NCI-H1930 (cell line): ENCODE measurements at regions not wholly inside any gene's neighbourhood (a gene's known extent, or its start where the extent isn't known, plus 50 kb on each side); places are given as distances from the start of the nearest gene placed in this dataset.

ENCODE experiments used
- DNase-seq, 2 experiments: peaks; one replicate each; lab custom pipeline; 2025; lab: John Stamatoyannopoulos, UW

- no peak for DNase-seq
Observed at GRCh38 chr4:163582703-163583102, 88.2 kb downstream of the TMA16 start.

GRCh38 chr4:163587867-163588266 lies 93.4 kb downstream of the TMA16 start:
- DNase-seq, result no peak

GRCh38 chr4:163588532-163588931 lies 94.0 kb downstream of the TMA16 start:
- DNase-seq, result peak; percentile 17 to 71

- DNase-seq, result no peak
Observed at GRCh38 chr4:163590103-163590502, 95.6 kb downstream of the TMA16 start.

DNA sequence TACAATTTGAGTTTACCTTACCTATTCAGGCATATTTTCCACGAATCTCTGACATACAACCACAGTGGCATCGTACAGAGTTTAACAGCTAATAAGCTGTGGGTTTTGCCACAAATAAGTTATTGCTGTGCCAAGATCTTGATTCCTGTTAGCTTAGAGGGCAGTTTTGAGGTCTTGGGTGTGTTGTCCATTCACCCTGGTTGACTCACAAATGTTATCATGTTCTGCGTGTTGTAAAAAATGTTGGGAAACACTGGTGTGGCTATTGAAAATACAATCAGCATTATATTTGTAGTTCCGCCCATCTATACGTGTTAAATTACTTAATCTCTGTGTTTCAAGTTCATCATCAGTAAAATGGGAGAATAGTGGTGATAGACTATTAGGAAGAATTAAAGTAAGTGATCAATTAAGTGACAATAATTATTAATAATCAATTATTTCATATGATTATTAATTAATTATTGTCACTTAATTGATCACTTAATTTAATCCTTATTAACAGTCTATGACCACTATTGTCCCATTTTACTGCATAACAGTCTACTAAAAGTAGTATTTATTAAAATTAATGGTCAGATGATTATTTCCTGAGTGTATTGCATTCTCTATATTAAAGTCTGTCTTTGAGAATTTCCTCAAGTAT lies 96.3 kb downstream of the TMA16 start:
- no peak for DNase-seq

GRCh38 chr4:163591614-163592020 lies 97.1 kb downstream of the TMA16 start:
- no peak for DNase-seq

GRCh38 chr4:163592212-163592611 lies 97.7 kb downstream of the TMA16 start:
- DNase-seq, result peak; percentile 45 to 69

GRCh38 chr4:163595580-163595979 lies 101.1 kb downstream of the TMA16 start:
- no peak for DNase-seq

- no peak for DNase-seq
Observed at GRCh38 chr4:163598028-163598427, 103.5 kb downstream of the TMA16 start.

GRCh38 chr4:163598489-163598888 lies 104.0 kb downstream of the TMA16 start:
- no peak for DNase-seq

DNA sequence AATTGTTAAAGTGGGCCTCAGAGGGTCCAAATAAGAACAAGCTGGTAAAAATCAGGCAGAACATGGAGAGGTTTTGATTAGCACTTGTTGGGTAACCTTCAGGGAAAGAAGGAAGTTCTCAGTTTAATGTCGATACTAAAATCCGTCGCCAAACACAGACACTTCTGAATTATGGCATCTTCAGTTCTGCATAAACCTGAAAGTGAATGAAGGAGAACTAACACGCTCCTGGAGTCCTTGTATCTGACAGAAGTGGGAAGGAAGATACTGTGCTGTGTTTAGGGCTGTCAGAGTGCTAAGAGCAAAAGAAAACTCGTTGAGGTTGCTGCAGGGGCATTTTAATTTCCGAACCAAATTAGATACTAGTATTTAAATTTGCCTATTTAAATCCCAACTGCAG lies 106.2 kb downstream of the TMA16 start:
- DNase-seq, result no peak

GRCh38 chr4:163603257-163603656 lies 108.8 kb downstream of the TMA16 start:
- DNase-seq, result no peak

- no peak for DNase-seq
Observed at GRCh38 chr4:163606896-163607691, 112.6 kb downstream of the TMA16 start.

DNA sequence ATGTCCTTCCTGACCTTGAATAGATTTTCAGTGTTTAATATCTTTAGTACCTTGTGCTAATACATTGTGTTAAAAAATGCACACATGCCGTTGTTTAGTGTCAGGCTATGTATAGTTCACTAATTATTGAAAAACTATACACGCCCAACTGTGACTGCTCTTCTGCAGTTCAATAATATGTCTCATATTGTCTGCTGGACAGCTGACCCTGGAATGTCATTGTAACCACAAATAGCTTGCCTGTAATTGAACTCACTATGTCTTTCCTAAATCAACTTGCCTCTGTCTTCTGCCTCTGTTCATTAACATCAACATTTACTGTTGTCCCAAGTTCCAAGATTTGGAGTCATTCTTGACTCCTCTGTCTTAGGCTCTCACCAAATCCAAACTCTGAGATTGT lies 114.5 kb downstream of the TMA16 start:
- DNase-seq, result no peak

DNA sequence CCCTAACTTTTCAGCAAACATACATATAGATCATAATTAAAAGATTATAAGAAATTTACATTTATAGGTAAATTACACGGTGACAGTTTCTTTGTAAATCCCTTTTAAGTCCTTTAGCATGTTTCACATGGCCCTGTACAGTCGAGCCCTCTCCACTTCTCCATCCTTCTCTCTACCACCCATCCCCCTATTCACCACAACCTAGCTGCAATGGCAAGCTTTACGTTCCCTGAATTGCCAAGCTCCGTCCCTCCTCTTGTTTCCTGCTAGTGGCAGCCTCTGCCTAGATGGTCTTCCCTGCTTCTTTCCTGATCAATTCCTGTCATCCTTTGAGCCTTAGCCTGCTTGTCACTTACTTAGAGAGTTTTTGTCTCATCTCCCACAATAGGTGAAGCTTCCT lies 116.2 kb downstream of the TMA16 start:
- DNase-seq, result no peak

- DNase-seq, result no peak
Observed at GRCh38 chr4:163611182-163611581, 116.7 kb downstream of the TMA16 start.

DNA sequence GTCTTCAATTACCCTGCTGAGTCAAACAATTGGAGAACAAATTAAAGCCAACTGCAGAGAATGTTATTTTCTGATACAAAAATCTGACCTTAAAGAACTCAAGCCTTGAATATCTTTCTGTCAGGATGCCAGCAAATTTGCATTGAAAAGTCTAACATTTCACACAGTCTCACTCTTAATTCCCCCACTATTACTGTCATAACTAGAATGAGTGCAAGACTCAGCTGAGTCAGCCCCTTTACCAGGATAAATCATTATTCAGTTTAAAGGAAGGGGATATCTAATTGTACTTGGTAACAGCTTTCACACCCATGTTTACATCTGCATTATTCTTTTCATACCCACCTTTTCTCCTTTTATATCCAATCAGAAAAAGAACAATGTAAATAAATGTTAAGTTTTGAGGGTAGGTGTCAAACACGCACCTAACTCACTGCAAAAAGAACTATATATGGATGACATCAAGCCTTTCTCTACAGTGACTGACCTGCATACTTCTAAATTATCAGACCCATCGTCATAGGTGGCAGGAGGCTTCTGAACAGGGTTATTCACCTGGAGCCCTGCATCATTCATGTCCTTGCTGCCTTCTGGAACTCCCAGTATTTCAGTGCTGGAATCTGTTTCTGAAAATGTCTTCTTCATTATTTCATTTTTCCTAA lies 117.4 kb downstream of the TMA16 start:
- no peak for DNase-seq

- no peak for DNase-seq
Observed at GRCh38 chr4:163612762-163613161, 118.3 kb downstream of the TMA16 start.

- no peak for DNase-seq
Observed at GRCh38 chr4:163613383-163613782, 118.9 kb downstream of the TMA16 start.

DNA sequence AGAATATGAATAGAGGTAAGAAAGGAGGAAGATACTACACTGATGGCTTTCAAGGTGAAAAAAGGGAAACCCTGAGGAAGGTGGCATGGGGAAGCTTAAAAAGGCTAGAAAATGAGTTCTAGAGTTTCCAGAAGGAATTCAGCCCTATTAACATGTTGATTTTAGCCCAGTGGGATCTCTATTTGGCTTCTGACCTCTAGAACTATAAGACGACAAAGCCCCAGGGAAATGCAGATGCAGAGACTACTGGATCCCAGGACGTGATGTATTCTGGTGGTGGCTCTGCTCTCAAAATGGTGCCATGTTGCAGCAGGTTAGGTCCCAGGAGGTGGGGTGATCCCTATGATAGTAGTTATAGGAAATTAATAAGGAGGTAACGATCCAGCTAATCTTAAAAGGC lies 120.4 kb downstream of the TMA16 start:
- DNase-seq, result no peak

- no peak for DNase-seq
Observed at GRCh38 chr4:163618845-163619244, 124.4 kb downstream of the TMA16 start.

GRCh38 chr4:163620738-163621137 lies 126.2 kb downstream of the TMA16 start:
- DNase-seq, result no peak

DNA sequence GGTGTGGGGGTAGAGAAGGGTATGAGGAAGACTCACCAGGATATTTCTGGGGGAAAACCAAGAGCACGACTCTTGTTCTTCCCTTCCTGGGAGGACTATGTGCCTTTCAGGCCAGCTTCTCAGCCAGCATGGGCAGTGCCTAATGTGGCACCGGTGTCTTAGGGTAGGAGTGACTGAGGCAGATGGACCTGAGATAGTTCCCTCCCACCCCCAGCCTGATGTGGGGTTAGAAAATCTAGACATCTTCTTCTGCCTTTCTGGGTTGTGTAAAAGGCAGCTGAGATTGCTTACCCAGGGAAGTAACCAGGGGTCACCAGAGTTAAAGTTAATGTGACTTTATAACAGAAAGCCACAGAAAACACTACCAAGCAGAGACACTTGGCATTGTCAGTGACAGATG lies 127.3 kb downstream of the TMA16 start:
- no peak for DNase-seq
